Superior temporal gyrus (tissue), 1 donor: ENCODE measurements at regions not wholly inside any gene's neighbourhood (a gene's known extent, or its start where the extent isn't known, plus 50 kb on each side); places are given as distances from the start of the nearest gene placed in this dataset.
"Not testable (repeated sequence)": the region's sequence is repeated elsewhere in the genome, so short reads cannot be mapped to it uniquely, and the experiment has no call there.

Experiments
- DNase-seq: peaks from one replicate; pipeline ENCODE4 v3.0.0-alpha.2; 2016; ENCODE audit errors: extremely low spot score

- DNase-seq = no peak
These were observed 397.0 kb downstream of the GBE1 start for GRCh38 chr3:81364411-81364810.

- no peak for DNase-seq
These were observed 397.6 kb downstream of the GBE1 start for GRCh38 chr3:81363816-81364215.

GRCh38 chr3:81354119-81354518, 407.3 kb downstream of the GBE1 start:
- no peak for DNase-seq

- no peak for DNase-seq
These were observed 408.6 kb downstream of the GBE1 start for GRCh38 chr3:81352867-81353266.

- DNase-seq = peak; percentile 30
These were observed 411.6 kb downstream of the GBE1 start for GRCh38 chr3:81349816-81350340.

- peak; percentile 32 for DNase-seq
These were observed 422.2 kb downstream of the GBE1 start for GRCh38 chr3:81339040-81339845.

- DNase-seq = no peak
These were observed 425.0 kb downstream of the GBE1 start for GRCh38 chr3:81336470-81336869.

GRCh38 chr3:81329835-81330234, 431.6 kb downstream of the GBE1 start:
- DNase-seq = not testable (repeated sequence)

- no peak for DNase-seq
These were observed 435.2 kb downstream of the GBE1 start for GRCh38 chr3:81326245-81326644.

GRCh38 chr3:81320862-81321261, 440.6 kb downstream of the GBE1 start:
- DNase-seq = no peak

- no peak for DNase-seq
These were observed 446.4 kb downstream of the GBE1 start for GRCh38 chr3:81315030-81315429.

- no peak for DNase-seq
These were observed 450.1 kb downstream of the GBE1 start for GRCh38 chr3:81311321-81311720.

- DNase-seq = no peak
These were observed 453.1 kb downstream of the GBE1 start for GRCh38 chr3:81308306-81308705.

GRCh38 chr3:81307221-81307620, 454.2 kb downstream of the GBE1 start:
- DNase-seq = no peak

- DNase-seq = no peak
These were observed 458.1 kb downstream of the GBE1 start for GRCh38 chr3:81303321-81303720.

- DNase-seq = peak; percentile 71
These were observed 459.4 kb downstream of the GBE1 start for GRCh38 chr3:81302045-81302444.

GRCh38 chr3:81301230-81301629, 460.2 kb downstream of the GBE1 start:
- no peak for DNase-seq

GRCh38 chr3:81300324-81300927, 461.0 kb downstream of the GBE1 start:
- no peak for DNase-seq

- no peak for DNase-seq
These were observed 462.0 kb downstream of the GBE1 start for GRCh38 chr3:81299481-81299880.

GRCh38 chr3:81295906-81296577, 465.4 kb downstream of the GBE1 start:
- no peak for DNase-seq

- DNase-seq = no peak
These were observed 468.3 kb downstream of the GBE1 start for GRCh38 chr3:81293156-81293555.

- no peak for DNase-seq
These were observed 469.9 kb downstream of the GBE1 start for GRCh38 chr3:81291586-81291985.

GRCh38 chr3:81289676-81290075, 471.8 kb downstream of the GBE1 start:
- no peak for DNase-seq
